Large intestine (tissue), 3 donors: ENCODE measurements at regions not wholly inside any gene's neighbourhood (a gene's known extent, or its start where the extent isn't known, plus 50 kb on each side); places are given as distances from the start of the nearest gene placed in this dataset.

Source experiments
- DNase-seq, 2 donors: peaks; one replicate each; pipeline versions ENCODE4 v3.0.0 to v3.0.0-alpha.2; 2013
- H3K27ac ChIP-seq: one replicate; pipeline ENCODE4 v1.5.1; 2013; ENCODE audit warnings: low read length
- H3K27me3 ChIP-seq: 2 replicates; pipeline ENCODE4 v1.6.1; 2013; ENCODE audit warnings: low read length; ENCODE audit not compliant: control insufficient read depth, insufficient read depth
- H3K36me3 ChIP-seq: 2 replicates; pipeline ENCODE4 v1.6.1; 2013; ENCODE audit warnings: low read length; ENCODE audit not compliant: control insufficient read depth, insufficient read depth
- H3K4me1 ChIP-seq: one replicate; pipeline ENCODE4 v1.6.1; 2013; ENCODE audit warnings: low read length; ENCODE audit not compliant: control insufficient read depth, insufficient read depth
- H3K4me3 ChIP-seq: one replicate; pipeline ENCODE4 v1.5.1; 2013; ENCODE audit warnings: low read length
- H3K9me3 ChIP-seq: one replicate; pipeline ENCODE4 v1.6.1; 2013; ENCODE audit warnings: mild to moderate bottlenecking, low read depth, low read length, moderate library complexity; ENCODE audit not compliant: control insufficient read depth
- WGBS: methylation state at CpG from one replicate; pipeline ENCODE4 v1.1.5; 2013; ENCODE audit warnings: low lambda C conversion rate; ENCODE audit not compliant: insufficient coverage; 5-methylcytosine and 5-hydroxymethylcytosine counted together

- Histone ChIP-seq H3K36me3 (no peaks in the 10 kb centered on the region), H3K4me3 (no peak overlapping the region), H3K27me3 (peaks cover 5% of the 10 kb centered on the region), H3K4me1 (no peaks in the 10 kb centered on the region), H3K27ac (no peak overlapping the region), H3K9me3 (no peaks in the 10 kb centered on the region)
- no CpG with 5 or more reads among the region's 3 CpGs for WGBS
- no peak for DNase-seq
These were observed 487.5 kb upstream of the SALL1 start for GRCh38 chr16:51638339-51639135.

DNA sequence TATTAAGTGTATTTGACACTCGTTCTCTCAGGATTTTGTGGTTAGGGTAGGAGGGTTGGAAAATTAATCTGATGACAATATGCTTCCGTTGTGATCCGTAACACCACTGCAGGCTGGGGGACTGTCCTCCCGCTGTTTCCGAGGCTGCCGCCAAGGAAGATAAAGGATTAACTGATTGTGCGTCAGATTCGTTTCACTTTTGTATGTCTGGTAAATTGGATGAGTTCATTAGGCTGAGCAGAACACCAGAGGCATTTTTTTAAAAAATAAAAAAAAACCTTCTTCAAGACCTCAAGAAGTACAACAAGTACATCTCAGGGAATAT, 486.7 kb upstream of the SALL1 start:
- Histone ChIP-seq H3K36me3 (no peaks in the 10 kb centered on the region), H3K9me3 (no peaks in the 10 kb centered on the region)
- 21% methylated on average over 4 of the region's 8 CpGs for WGBS

DNA sequence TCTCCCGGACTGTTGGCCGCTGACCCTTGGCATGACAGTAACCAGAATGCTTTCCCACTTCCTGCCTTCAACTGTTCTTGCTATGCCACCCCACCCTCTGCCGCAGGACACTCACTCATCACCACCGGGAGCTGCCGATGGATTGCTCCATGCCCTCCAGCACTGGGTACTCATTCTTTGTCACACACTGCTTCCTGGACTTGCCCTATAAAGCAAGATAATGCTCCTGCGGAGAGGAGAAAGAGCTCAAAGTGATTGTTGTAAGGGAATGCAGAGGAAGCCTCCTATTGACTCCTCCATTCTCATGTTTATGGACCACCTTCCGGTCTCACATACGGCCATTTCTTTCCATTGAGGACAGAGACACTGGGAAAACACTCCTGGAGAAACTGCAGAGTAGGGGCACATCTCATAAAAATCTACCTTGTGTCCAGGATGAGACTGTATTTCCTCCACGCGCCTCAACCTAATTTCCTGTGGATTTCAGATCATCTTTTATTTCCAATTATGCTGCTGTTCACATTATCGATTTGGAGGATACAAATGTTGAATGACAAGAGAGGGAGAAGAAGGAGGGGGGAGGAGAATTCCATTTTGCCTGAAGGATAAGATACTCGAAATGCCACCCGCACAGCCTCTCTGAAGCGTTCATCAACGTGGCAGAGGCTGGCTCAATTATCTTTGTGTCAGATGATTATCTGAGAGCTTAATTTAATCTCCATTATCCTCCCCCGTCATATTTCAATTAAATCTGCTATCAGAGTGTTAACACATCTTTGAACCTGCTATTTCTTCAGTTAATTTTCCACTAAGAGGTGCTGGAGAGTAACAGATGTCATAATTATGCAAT, 486.1 kb upstream of the SALL1 start:
- H3K27ac ChIP-seq: no peak overlapping the region
- H3K4me3 ChIP-seq: no peak overlapping the region
- H3K9me3 ChIP-seq: no peaks in the 10 kb centered on the region
- H3K27me3 ChIP-seq: peaks cover 5% of the 10 kb centered on the region
- no peak for DNase-seq
- no peaks in the 10 kb centered on the region for H3K4me1 ChIP-seq
- H3K36me3 ChIP-seq: no peaks in the 10 kb centered on the region
- no CpG with 5 or more reads among the region's 16 CpGs for WGBS

More for the DNA sequence above, 486.7 kb upstream of the SALL1 start:
- H3K27me3 ChIP-seq: peaks cover 5% of the 10 kb centered on the region
- H3K4me1 ChIP-seq: no peaks in the 10 kb centered on the region
- H3K27ac ChIP-seq: no peak overlapping the region
- no peak overlapping the region for H3K4me3 ChIP-seq
- DNase-seq: no peak

DNA sequence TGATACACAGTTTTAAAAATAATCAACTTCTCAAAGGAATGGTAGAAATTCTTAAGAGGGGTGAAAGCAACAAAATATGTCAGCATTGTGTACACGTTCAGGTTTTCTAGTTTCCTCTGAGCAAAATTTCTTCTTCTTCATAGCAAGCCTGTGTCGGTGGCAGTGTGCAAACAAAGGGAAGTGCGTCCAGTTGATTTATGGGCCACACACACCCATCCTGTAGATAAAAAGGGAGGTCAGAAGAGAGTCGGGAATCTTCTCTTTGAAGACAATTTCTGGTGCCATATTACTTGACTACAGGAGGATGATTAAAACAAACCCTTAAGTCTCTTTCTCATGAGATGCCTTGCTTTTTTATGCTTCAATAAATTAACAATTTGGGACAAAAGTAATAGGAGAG, 484.1 kb upstream of the SALL1 start:
- H3K4me3 ChIP-seq: no peak overlapping the region
- H3K9me3 ChIP-seq: no peaks in the 10 kb centered on the region
- DNase-seq: no peak
- no peaks in the 10 kb centered on the region for H3K36me3 ChIP-seq
- no peaks in the 10 kb centered on the region for H3K4me1 ChIP-seq
- H3K27ac ChIP-seq: no peak overlapping the region
- no CpG with 5 or more reads among the region's 4 CpGs for WGBS
- H3K27me3 ChIP-seq: peaks cover 5% of the 10 kb centered on the region

DNA sequence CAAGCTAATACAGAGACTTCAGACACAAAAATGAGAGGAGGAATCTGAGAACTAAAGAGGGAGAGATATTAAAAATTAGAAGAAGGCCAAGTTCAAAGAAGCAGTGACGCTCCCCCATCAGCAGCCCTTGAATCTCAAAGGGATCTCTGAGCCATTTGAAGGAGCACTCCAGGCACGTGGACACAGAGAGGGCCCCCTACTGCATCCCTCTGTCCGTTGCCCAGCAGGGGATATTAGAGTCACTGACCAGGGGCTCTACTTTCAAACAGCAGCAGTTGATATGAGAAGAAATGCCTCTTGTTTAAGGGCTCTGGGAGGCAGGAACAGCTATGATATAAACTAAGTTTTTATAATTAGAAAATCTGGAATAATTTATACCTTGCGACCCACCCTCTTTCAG, 479.0 kb upstream of the SALL1 start:
- no peaks in the 10 kb centered on the region for H3K27me3 ChIP-seq
- no peak for DNase-seq
- H3K4me1 ChIP-seq: no peaks in the 10 kb centered on the region
- no peak overlapping the region for H3K4me3 ChIP-seq
- WGBS: no CpG with 5 or more reads among the region's 4 CpGs
- H3K27ac ChIP-seq: no peak overlapping the region
- H3K36me3 ChIP-seq: no peaks in the 10 kb centered on the region
- no peaks in the 10 kb centered on the region for H3K9me3 ChIP-seq

DNA sequence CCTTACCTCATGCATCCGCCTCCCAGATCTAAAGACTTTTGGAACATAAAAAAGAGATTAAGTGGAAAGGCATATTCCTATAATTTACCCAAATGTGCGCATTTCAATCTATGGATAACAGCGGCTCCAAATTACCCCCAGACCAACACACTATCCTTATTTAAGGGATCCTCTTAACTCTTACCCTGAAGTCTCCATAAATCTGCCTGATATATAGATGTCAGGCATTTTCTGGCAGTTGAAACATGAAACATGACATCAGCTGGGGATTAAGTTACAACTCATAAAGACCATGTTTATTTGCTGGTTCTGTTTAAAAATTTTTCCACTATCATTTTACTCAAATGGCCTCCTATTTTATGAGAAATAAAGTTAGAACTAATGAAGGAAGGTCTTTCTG, 478.5 kb upstream of the SALL1 start:
- no peaks in the 10 kb centered on the region for H3K27me3 ChIP-seq
- WGBS: no CpG with 5 or more reads among the region's 3 CpGs

DNA sequence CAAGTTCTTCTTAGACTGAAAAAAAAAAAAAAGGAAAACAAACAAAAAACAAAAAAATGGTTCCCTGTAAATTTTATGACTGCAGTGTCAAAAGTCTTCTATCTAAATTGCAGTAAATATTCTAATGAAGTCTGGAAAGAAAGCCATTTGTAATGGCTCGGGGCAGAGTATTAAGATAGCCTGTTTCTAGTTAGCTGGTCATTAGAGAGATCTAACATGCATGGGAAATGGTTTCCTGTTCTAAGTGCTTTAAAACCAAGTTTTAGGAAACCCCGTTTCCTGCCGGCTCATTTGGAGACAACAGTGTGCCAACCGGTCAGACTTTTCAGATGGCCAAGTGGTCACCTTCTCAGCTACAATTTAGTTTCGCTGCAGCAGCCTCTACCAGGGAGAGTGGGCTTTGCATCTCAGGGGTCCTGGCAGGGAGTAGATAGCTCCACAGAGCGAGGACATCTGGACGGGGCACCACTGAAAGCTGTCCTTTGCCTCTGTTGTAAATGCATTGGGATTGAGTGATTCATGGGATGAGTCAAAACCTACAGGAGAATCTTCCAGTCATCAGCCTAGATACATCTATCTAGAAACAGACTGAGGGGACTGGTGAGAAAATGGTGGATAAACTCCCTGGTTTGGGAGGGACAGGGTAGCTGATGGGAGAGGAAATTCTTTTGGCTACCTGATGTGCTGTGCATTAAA, 473.2 kb upstream of the SALL1 start:
- Histone ChIP-seq H3K36me3 (no peaks in the 10 kb centered on the region), H3K4me1 (no peaks in the 10 kb centered on the region), H3K27me3 (no peaks in the 10 kb centered on the region), H3K9me3 (no peaks in the 10 kb centered on the region), H3K4me3 (no peak overlapping the region), H3K27ac (no peak overlapping the region)
- WGBS: no CpG with 5 or more reads among the region's 7 CpGs
- DNase-seq: no peak

More for the DNA sequence above, 478.5 kb upstream of the SALL1 start:
- no peak overlapping the region for H3K4me3 ChIP-seq
- no peaks in the 10 kb centered on the region for H3K9me3 ChIP-seq
- H3K27ac ChIP-seq: no peak overlapping the region
- no peaks in the 10 kb centered on the region for H3K36me3 ChIP-seq
- no peak for DNase-seq
- H3K4me1 ChIP-seq: no peaks in the 10 kb centered on the region

- Histone ChIP-seq H3K4me3 (no peak overlapping the region), H3K9me3 (no peaks in the 10 kb centered on the region), H3K27me3 (no peaks in the 10 kb centered on the region), H3K27ac (no peak overlapping the region), H3K36me3 (no peaks in the 10 kb centered on the region), H3K4me1 (no peaks in the 10 kb centered on the region)
- 100% methylated on average over 1 of the region's 1 CpG for WGBS
- no peak for DNase-seq
These were observed 470.5 kb upstream of the SALL1 start for GRCh38 chr16:51621610-51622009.

DNA sequence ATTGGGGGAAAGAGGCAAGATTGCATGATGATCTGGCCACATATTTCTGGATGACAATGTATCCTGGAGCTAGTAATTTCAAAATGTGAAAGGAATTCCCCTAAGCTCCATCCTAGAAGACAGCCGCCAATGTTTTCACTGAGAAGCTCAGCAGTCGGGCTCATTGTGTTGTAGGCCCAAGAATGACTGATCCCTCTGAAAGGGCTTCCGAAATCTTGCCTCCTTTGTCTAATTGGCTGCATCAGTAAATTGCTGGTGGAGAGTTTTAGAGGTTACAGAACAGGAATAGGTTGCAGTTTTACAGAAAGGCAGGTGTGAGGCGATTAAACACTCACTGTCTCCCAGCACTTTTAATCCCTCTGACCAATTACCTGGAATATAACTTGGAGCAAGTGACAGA, 464.1 kb upstream of the SALL1 start:
- no peak overlapping the region for H3K4me3 ChIP-seq
- H3K36me3 ChIP-seq: no peaks in the 10 kb centered on the region
- H3K4me1 ChIP-seq: no peaks in the 10 kb centered on the region
- no peaks in the 10 kb centered on the region for H3K27me3 ChIP-seq
- DNase-seq: no peak
- no peak overlapping the region for H3K27ac ChIP-seq
- no peaks in the 10 kb centered on the region for H3K9me3 ChIP-seq
- 100% methylated on average over 1 of the region's 4 CpGs for WGBS

DNA sequence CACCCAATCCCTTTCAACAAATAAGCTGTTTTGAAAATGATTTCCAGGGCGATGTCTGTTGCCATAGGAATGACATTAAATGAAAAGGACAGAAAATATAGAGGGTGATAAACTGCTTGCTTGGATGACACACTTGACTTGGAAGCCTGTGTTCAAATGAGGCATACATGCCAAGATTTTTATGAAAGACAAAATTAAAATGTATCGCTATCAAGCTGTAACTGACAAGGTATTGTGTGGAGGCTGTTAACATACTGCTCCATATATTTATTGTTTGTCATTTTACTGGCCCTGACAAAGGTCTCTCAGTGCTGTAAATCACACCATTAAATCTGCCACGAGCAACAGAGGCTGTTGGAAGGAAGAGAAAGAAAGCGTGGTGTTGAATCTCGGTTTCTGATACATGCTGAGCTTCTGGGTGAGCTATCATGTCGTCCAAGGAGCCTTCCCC, 456.2 kb upstream of the SALL1 start:
- H3K36me3 ChIP-seq: no peaks in the 10 kb centered on the region
- no peak overlapping the region for H3K4me3 ChIP-seq
- H3K27ac ChIP-seq: no peak overlapping the region
- H3K27me3 ChIP-seq: no peaks in the 10 kb centered on the region
- 40% methylated on average over 2 of the region's 6 CpGs for WGBS
- H3K4me1 ChIP-seq: no peaks in the 10 kb centered on the region
- H3K9me3 ChIP-seq: no peaks in the 10 kb centered on the region
- no peak for DNase-seq
